A673 (cell line): ENCODE measurements at regions not wholly inside any gene's neighbourhood (a gene's known extent, or its start where the extent isn't known, plus 50 kb on each side); places are given as distances from the start of the nearest gene placed in this dataset.

ENCODE experiments used
- EZH2 ChIP-seq: fragments of 200-600 bp; sonication (generic); IDR thresholded peaks from 2 replicates; pipeline ENCODE4 v1.6.1; 2017; ENCODE audit warnings: borderline replicate concordance, low read depth, mild to moderate bottlenecking, mixed read lengths, antibody characterized with exemption, low read length; ENCODE audit not compliant: poor library complexity, severe bottlenecking
- TF ChIP-seq, protein P1 (sequence below): fragments of 300-800, 200-600 bp; sonication (generic); conservative IDR thresholded peaks from 2 replicates; pipeline ENCODE4 v1.5.1; 2017; ENCODE audit warnings: low read depth, mild to moderate bottlenecking, antibody characterized with exemption, low read length, moderate library complexity, mixed read lengths

DNA sequence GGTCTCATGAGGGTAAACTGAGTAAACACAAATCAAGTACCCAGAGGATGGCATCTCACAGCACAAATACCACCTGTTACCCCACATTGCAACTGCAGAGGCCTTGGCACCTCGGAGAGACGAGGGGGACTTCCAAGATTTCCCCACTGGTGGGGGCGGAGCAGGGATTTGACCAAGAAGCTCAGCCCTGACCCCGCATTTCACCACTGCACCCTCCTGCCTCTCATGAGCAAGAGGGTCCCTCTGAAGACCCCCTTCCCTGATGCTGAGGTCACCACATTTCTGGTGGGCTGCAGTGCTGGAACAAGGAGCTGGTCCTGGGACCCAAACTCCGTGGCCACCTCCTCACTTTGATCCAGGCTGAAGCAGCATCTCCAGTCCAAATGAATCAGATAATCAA lies 342.4 kb downstream of the NPHP4 start:
- TF ChIP-seq, protein P1, sequence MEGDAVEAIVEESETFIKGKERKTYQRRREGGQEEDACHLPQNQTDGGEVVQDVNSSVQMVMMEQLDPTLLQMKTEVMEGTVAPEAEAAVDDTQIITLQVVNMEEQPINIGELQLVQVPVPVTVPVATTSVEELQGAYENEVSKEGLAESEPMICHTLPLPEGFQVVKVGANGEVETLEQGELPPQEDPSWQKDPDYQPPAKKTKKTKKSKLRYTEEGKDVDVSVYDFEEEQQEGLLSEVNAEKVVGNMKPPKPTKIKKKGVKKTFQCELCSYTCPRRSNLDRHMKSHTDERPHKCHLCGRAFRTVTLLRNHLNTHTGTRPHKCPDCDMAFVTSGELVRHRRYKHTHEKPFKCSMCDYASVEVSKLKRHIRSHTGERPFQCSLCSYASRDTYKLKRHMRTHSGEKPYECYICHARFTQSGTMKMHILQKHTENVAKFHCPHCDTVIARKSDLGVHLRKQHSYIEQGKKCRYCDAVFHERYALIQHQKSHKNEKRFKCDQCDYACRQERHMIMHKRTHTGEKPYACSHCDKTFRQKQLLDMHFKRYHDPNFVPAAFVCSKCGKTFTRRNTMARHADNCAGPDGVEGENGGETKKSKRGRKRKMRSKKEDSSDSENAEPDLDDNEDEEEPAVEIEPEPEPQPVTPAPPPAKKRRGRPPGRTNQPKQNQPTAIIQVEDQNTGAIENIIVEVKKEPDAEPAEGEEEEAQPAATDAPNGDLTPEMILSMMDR = no peak
- TF ChIP-seq EZH2 = no peak
